GM19025 (cell line): ENCODE measurements at regions not wholly inside any gene's neighbourhood (a gene's known extent, or its start where the extent isn't known, plus 50 kb on each side); places are given as distances from the start of the nearest gene placed in this dataset.
"Not testable (repeated sequence)": the region's sequence is repeated elsewhere in the genome, so short reads cannot be mapped to it uniquely, and the experiment has no call there.

Experiments
- ATAC-seq: cut with Tn5 transposase; IDR thresholded peaks from one replicate; pipeline ENCODE4 v1.9.1; 2021; ENCODE audit warnings: mild to moderate bottlenecking, low read depth, moderate library complexity; ENCODE audit not compliant: unreplicated experiment

GRCh38 chr15:31433091-31433490 lies 106.5 kb downstream of the KLF13 start:
- no peak for ATAC-seq

- ATAC-seq, result no peak
Measured at GRCh38 chr15:31433574-31433973, 106.9 kb downstream of the KLF13 start.

GRCh38 chr15:31434275-31434587 lies 107.6 kb downstream of the KLF13 start:
- no peak for ATAC-seq

- peak; percentile 32 for ATAC-seq
Measured at GRCh38 chr15:31434588-31435260, 108.1 kb downstream of the KLF13 start.

GRCh38 chr15:31435261-31435911 lies 108.8 kb downstream of the KLF13 start:
- ATAC-seq, result peak; percentile 60

- no peak for ATAC-seq
Measured at GRCh38 chr15:31435912-31436628, 109.4 kb downstream of the KLF13 start.

- ATAC-seq, result no peak
Measured at GRCh38 chr15:31437686-31438085, 111.1 kb downstream of the KLF13 start.

GRCh38 chr15:31438601-31439265 lies 112.1 kb downstream of the KLF13 start:
- no peak for ATAC-seq

GRCh38 chr15:31439328-31439727 lies 112.7 kb downstream of the KLF13 start:
- ATAC-seq, result no peak

- not testable (repeated sequence) for ATAC-seq
Measured at GRCh38 chr15:31440216-31440615, 113.6 kb downstream of the KLF13 start.

- ATAC-seq, result no peak
Measured at GRCh38 chr15:31440754-31441311, 114.2 kb downstream of the KLF13 start.

- ATAC-seq, result no peak
Measured at GRCh38 chr15:31442226-31442625, 115.6 kb downstream of the KLF13 start.

- no peak for ATAC-seq
Measured at GRCh38 chr15:31442699-31443111, 116.1 kb downstream of the KLF13 start.

GRCh38 chr15:31444844-31445243 lies 118.2 kb downstream of the KLF13 start:
- ATAC-seq, result no peak

- ATAC-seq, result no peak
Measured at GRCh38 chr15:31446546-31446945, 119.9 kb downstream of the KLF13 start.

- ATAC-seq, result no peak
Measured at GRCh38 chr15:31447931-31448634, 121.4 kb downstream of the KLF13 start.

GRCh38 chr15:31448635-31448979 lies 122.0 kb downstream of the KLF13 start:
- ATAC-seq, result no peak

GRCh38 chr15:31452595-31453557 lies 126.2 kb downstream of the KLF13 start:
- ATAC-seq, result no peak

- ATAC-seq, result no peak
Measured at GRCh38 chr15:31453558-31454318, 127.1 kb downstream of the KLF13 start.
